CD4-positive, alpha-beta T cell treated with Interleukin-17A for 4 hours (primary cell): ENCODE measurements at regions not wholly inside any gene's neighbourhood (a gene's known extent, or its start where the extent isn't known, plus 50 kb on each side); places are given as distances from the start of the nearest gene placed in this dataset.
A peak's percentile ranks its signal among the peaks of the same experiment; 100 is the strongest.

Source experiments
- DNase-seq: peaks from one replicate; pipeline ENCODE4 v3.0.0-alpha.2; 2020; ENCODE audit warnings: mixed read lengths

DNA sequence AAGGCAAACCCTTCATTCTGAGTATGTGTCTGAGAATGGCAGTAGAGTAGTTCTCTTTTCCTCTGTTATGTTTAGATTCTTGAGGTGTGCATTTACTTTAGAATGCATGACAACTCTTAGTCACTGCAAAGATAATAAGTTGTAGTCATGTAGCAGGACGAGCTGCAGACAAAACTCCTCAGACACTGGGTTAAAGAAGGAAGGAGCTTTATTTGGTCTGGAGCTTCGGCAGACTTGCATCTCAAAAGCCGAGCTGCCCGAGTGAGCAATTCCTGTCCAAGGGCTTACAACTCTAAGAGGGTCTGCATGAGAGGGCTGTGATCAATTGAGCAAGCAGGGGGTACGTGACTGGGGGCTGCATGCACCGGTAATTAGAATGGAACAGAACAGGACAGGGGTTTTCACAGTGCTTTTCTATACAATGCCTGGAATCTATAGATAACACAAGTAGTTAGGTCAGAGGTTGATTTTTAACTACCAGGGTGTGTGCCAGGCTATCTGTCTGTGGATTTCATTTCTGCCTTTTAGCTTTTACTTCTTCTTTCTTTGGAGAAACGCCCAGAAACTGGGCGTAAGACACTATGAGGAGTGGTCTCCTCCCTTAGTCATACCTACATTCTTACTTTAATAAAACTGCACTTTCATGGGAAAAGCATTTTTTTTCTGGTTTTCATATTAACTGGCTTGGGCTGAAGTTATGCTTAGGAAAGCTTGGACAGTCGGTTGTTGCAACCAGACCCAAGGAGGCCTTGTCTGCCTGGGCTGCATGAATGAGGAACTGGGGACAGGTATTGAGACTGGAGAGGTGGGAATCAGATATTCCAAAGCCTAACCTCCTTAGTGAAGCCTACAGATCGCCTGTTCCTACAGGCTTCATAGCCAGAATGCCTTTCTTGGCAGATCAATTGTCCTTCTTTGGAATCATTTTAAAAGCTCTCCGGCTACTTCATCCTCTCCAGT lies 115.1 kb downstream of the RHOU start:
- no peak for DNase-seq

DNA sequence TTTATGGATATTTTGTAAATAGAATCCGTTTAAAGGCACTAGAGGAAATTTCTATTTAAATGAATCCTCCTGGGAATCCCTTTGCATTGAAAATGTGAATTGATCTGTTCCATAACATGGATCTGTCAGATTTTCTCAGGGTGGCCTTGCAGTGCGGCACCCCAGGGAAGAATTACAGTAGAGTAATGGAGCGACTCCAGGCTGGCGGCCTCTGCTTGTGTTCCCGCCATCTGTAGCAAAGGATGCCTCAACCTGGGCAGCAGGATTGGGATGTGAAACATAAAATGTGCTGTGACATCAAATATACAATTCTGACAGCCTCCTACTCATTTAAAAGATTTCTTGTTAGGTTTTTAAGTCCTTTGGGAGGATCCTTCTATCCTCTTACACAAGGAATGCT lies 115.9 kb downstream of the RHOU start:
- no peak for DNase-seq

DNA sequence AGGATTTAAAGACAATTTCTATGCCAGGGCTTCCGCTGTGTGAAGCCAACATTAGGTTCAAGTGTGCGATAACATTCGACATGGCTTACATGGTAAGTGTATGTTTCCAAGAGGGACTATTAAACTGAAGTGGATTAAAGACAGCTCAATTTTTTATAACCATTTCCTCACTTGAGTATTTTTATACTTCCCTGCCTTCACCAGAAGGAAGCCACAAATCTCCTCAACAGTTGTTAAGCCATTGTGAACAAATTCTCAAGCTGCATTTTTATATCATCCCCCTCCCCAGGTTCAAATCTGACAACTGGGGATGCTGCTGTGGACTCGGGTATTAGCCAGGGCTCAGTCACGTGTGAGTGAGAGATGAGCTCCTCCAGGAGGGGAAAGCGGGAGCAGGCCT lies 116.3 kb downstream of the RHOU start:
- DNase-seq = no peak

DNA sequence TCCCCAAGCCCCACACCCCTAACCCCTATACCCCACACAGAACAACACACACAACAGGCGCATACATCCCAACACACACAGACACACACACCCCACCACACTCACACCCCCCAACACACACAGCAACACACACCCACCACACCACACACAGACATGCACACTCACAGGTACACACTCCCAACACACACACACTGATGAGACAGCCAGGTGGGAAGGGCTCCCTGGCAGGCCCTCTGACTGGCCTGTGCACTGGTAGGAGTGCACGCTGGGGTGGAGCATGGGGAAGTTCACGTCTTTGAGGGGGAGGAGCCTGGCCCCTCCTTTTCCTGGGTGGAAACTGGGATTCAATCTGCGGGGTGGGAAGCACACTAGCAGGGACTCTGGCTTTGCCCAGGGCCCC lies 116.7 kb downstream of the RHOU start:
- no peak for DNase-seq

DNA sequence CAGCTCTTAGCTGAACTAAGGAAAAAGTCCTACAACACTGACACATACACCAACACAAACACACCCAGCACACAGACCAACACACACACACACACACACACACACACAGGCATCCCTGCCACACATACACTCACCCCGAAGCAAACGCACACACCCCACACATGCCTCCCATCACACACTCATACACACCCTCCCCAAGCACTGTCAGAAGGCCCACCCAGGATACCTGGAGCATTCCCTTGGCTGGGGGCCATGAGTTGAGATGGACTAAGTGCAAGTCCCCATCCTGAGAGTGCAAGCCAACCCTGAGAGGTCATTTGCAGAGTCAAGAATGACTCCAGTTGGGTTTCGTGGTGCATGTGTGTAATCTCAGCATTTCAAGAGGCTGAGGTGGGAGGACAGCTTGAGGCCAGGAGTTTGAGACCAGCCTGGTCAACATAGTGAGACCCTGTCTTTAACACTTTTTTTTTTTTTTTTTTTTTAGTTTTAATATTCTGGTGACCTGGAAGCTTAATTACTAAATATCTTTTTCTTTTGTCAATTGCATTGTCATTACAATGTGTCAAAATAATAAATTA lies 117.3 kb downstream of the RHOU start:
- DNase-seq = no peak

DNA sequence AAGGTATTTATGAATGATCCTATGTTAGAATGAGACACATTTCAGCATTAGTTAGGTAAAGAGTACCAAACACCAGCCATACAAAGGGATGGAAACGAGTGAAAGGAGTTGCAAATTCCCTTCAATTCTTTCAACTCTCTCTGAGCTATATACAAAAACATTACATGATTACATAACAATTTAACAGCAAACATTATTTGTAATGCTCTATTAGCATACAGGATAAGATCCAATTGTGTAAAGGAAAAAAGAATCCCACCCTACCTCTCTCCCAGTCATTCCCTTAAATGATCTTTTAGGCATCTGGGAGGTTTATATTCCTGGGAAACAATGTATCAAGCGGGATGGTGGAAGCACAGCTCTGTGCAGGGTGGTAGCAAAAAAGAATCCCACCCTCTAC lies 117.9 kb downstream of the RHOU start:
- DNase-seq = no peak

DNA sequence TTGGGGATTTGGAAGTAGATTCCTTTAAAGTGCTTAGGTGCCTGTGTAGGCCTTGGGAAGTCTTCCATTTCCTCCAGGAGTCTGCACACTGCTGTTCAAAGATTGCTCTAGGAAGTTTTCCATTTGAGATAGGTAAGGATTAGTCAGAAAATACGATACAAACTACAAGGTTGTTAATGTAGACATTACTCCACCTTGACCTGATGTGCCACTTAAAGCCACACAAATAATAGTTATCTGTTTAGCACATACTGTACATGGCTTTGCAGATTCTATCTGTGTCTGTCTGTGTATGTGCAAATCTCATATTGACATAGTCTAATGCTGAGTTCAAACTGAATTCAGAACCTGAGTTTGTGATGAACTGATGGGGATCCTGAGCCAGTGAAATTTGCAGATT lies 118.4 kb downstream of the RHOU start:
- no peak for DNase-seq

DNA sequence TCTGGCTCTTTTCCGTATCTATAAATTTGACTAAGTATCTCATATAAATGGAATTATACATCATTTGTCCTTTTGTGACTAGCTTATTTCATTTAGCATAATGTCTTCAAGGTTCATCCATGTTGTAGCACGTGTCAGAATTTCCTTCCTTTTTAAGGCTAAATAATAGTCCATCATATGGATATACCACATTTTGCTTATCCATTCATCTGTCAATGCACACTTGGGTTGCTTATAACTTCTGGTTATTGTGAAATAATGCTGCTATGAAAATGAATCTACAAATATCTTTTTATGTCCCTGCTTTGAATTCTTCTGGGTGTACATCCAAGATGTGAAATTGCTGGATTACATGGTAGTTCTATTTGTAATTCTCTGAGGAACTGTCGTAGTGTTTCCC lies 119.6 kb downstream of the RHOU start:
- no peak for DNase-seq

DNA sequence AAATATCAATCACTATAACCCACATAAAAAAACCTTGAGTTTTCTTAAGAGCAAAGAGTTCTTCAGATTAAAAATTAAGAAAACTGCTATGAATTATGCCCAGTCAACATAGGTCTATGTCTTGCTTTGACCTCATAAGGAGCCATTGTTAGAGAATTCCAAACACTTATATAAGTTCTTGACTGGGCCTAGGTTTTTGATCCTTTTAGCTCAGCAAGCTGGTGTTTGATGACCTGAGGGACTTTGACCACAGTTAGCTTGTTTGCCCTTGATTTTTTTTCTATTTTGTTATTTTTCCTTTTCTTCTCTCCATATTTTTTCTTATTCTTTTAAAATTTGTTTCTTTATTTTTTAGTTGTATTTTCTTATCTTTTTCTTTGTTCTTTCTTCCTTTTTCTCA lies 122.3 kb downstream of the RHOU start:
- no peak for DNase-seq

DNA sequence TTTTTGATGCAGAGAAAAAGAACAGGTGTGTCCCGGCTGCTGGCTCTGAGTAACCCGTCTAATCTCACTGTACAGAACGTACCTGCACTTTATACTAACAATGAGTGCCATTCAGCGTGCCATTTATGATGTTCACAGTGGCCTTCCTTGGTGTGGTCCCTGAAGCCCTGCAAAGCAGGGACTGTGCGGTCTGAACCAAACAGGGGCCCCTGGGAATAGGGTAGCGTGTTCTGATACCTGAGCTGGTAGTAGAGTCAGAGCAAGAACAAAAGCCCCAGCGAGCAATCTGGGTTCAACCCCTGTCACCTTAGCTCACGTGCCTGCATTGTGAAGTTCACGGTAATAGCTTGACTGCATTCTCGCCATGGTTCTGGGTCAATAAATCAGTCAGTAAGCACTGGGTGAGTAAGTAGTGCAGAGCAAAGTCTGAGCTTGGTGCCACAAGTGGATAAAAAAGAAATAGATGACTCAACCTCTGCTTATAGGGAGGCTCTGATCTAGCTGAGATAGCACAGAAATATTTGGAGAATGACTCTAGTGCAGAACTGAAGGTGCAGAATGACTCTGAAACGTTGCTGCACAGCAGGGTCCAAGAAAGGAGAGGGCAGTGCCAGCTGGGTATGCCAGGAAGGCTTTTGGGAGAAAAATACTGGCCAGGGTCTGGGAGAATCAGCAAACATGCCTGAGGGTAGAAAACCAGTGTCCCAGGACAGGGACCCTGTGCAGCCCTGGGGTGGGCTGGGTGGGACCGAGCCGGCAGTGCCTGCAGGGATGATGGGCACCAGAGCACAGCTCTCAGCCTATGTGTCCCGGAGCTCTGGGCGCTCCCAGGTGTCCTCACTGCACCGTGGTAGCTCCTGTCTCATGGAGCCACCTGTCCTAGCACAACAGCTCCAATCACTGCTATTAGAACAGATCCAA lies 125.9 kb downstream of the RHOU start:
- no peak for DNase-seq

DNA sequence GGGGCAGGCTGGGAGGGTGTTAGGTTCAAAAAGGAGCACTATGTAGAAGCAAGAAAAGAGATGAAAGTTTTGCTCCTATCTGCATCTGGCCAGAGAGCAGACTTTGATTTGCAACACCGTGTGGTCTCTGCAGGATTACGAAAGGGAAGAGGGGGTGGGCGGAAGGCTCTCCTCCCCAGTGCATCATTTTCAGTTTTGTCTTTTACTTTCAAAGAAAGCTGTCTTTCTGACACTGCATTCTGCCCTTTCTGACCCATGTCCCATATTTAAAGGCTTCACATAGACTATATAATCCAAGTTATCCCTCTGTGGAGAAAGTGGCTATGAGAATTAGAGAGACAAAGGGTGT lies 126.5 kb downstream of the RHOU start:
- no peak for DNase-seq

DNA sequence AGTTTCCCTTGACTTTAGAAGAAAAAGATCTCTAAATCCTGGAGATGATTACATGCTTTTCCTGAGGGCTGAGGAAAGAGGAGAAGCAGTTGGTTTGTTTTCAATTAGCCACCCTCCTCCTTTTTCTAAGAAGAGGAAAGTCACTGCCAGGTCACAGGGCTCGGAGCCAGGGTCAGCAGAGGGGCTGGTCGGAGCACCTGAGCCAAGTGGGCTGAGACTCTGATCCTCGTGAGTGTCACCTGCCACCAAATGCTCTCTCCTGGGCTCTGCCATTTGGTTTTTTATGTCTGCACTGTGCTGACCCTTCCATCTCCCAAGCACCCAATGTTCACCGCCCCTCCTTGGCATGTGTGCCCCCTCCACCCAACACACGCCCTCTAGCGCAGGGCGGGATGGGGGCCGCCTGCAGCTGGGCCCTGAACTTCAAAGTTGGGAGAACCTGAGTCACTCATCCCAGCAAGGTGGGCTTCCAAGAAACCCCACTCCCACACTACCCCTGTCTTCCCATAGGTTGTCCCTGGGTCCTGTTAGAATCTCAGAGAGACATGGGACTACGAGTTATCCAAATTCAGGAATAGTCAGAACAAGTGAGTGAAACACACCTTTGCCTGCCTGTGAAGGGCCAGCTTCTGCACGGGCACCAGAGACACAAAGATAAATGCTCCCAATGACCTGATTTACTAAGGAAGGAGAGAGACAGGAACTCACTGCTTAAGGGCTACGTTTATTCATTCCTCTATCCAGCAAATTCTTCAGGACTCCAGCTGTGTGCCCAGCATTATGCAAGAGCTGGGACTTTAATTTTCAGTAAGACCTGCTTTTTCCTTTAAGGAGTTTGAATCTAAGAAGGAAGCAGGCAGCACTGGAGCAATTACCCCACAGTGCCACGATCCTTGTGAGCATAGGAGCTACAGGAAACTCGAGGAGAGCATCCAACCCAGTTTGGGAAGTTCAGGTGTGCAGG lies 127.5 kb downstream of the RHOU start:
- DNase-seq = no peak

DNA sequence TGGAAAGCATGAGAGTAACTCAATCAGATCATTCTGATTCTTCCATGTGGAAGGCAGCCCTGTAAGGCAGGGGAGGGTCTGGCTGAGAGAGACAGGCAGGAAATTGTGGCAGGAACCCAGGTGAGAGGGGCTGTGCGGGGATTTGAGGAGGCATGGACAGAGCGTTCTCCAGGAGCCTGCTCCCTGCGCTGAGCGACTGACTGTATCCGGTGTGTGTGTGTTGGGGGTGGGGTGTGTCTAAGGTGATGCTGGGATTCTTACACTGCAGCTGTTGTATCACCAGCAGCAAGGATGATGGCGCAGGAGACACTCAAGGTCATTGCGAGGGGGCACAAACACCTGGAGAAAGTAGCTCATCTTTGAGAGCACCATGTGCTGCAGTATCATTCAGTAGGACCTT lies 128.5 kb downstream of the RHOU start:
- peak; percentile 7 for DNase-seq

DNA sequence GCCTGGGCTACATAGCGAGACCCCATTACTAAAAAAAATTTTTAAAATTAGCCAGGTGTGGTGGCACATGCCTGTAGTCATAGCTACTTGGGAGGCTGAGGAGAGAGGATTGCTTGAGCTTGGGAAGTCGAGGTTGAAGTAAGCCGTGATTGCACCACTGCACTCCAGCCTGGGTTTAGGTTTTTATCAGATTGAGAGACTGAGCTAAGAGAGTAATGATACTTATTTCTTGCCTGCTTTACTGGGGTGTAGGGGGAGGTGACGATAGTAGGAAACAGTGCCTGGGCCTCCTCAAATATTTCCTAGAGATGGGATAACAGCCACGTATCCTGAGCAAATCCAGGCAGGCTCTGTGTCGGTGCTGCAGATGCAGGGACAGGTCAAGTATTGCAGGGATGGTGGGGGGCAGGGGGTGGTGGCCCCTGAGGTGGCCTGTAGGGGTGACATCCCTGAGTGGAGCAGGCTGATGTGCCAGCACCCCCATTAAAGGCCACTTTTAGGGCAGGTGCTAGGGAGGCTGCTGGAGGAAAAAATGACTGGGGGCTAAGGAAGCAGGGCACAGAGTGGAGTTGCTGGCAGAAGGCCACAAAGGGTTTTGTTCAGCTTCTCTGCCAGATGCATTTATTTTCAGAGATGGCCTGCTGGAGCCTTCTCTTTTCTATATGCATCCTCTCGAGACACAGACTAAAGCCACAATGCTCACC lies 130.5 kb downstream of the RHOU start:
- no peak for DNase-seq

DNA sequence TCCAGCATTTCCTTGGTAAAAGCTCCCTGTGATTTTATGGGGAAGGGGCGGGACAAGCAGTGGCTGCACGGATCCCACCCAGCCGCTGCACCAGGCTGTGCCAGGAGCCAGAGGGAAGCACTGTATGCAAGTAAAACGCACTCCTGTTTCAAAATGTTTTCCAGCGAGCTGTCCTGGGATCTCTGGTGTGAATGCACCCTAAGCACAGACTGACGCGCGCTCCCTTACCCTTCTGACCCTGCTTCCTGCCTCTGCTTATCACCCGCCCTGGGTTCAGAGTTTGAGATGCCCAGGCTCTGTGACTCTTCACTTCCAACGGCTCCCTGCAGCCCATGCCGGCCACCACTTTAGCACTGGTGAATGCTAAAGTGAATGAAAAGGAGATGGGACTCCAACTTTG lies 131.2 kb downstream of the RHOU start:
- no peak for DNase-seq

DNA sequence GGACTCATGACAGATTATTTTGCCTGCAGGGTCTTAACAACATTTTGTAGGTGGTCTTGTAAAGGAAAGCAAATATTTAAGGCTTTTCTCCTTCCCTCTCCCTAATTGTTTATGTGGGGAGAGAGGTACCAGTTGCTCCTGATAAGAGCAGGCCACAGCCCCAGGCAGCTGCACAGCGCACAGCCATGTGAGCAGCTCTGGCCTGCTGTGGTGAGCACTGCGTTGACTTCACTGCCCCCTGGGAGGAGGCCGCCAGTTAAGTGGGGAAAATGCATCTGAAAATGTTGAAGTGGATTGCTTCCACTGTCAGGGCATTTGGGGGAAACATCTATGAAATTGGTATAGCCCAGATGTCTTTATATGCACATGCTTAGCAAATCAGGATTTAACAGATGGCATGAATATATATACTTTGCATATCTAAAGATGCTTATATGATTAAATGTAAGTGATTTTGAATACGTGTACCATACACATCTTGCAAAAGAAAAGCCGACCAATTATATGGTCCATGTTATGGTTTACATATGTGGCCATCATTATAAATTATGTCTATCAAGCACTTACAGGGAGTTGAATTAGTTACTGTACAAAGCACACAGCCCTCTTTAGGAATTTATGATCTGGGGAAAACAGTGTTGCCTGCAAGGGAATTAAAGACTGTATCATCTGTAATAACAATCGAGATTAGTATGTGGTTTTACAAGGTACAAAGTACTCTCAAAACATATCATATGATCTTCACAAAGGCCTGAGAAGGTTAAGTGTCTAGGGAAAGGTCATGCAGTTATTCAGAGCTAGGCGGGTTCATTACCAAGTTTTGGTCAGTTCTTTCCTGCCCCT lies 132.1 kb downstream of the RHOU start:
- DNase-seq = no peak

DNA sequence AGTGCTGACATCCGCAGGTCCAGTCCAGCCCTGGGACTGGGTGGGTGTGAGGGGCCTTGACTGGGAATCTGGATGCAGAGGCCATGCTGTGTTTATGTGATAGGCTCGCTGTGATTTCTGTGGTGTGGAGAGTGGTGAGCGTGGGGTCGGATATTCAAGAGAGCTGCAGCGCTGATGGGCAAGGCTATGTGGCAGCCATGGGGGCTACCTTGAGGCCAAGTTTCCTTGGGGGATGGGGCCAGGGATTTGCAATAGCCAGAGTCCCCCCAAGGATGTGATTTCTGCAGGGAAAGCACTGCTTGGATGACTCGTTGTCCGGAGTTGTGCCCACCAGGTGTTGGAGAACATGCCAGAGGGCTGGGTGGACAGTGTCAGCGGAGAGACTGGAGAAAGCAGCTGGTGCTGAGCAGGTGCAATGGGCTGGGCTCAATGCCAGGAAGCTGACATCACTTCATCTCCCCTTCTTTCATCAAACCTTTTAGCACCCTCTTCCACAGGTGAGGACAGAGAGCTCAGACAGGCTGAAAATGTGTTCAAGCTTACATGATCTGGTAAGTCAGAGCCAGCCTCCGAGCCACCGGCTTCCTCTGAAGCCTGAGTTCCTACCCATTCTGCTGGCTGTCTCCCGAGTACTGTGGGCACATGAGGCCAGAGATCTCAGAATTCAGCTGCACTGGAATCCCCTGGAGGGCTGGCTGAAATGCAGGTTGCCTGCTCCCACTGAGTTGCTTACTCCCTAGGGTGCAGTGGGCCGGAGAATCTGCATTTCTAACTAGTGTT lies 132.9 kb downstream of the RHOU start:
- DNase-seq = no peak

DNA sequence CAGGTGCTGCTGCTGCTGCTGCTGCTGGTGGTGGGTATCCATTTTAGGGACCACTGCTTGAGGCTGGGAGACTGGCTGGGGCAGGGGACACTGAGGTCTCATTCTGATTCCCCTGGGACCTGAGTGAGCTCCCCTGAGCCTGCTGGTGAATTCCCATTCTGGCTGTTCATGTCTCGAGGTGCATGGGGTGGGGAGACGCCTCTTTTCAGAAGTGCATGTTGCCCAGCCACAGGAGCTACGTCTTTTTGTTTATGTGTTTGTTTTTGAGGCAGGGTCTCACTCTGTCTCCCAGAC lies 133.4 kb downstream of the RHOU start:
- no peak for DNase-seq

DNA sequence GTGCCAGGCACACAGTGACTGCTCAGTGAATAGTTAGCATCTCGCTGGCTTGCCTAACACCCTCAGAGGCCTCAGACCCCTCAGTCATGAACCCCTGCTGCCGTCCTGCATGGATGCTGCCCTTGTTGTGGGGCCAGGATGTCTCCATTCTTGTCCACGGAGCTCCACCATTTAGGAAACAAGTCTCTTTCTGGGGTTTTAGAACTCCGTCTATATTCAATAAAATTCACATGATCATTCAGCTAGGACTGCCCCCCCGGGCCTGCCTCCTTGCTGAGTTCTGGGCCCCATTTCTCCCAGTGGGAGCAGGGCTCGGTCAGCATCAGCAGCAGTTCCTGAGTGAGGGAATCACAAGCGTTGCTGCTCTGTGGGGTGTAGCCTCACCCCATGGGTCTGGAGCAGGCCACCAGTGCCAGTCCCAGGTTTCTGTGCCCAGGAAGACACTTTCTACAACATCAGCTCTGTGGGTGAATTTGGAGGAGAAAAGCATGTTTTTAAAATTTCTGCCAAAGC lies 134.1 kb downstream of the RHOU start:
- no peak for DNase-seq
